HL-60/S4 treated with retinoic acid at 250 ng/mL for 4 days and 3 days (cell line): ENCODE measurements at regions not wholly inside any gene's neighbourhood (a gene's known extent, or its start where the extent isn't known, plus 50 kb on each side); places are given as distances from the start of the nearest gene placed in this dataset.

Source experiments
- in situ Hi-C: fragments of 300-500 bp; cut with MboI; formaldehyde crosslinking; loops from 2 replicates; pipeline ENCODE4 v1.7.0; 2022; ENCODE audit warnings: low sequenced_read_pairs

- in situ Hi-C loops: loop anchor here (10.0 kb wide), 1 partner anchor 418 kb away; no protein-coding TSS in a partner anchor
Observed at GRCh38 chr2:37832590-37833197, 92.4 kb upstream of the RMDN2 start.

DNA sequence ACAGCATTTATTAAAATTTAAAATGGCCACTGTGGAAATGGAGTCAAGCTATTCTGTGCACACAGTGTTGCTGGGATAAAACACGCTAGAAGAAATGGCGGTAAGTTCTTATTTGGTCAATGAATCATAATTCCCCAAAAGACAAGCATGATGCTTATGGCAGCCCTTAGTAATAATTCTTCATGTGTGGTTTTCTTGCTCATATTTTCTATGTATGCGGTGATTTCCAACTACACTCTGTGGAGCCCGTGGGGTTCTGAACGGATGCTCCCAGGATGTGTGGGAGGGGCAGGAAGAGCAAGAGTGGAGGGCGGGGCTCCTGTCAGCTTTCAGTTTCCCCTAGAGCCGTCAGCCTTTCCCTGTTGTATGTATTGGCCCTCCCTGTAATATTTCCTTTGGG is 91.7 kb upstream of the RMDN2 start:
- in situ Hi-C loops: loop anchor here (10.0 kb wide), 1 partner anchor 419 kb away; no protein-coding TSS in a partner anchor

DNA sequence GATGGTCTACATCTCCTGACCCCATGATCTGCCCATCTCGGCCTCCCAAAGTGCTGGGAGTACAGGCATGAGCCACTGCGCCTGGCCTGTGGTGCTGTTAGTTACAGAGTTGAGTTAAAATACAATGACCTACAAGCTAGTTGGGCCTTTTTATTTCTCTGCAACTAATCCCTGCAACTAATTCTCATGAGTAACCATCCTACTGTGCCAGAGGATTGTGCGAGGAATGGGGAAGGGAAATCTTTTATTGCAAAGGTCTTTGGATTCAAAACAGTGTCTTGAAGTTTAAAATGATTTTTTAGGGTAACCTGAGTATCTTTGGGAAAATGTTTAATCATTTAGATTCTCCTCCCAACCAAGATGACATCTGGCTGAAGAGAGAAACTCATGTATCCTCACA is 88.8 kb upstream of the RMDN2 start:
- in situ Hi-C loops: loop anchor here (10.0 kb wide), 1 partner anchor 421 kb away; no protein-coding TSS in a partner anchor

- in situ Hi-C loops: loop anchor here (10.0 kb wide), 1 partner anchor 422 kb away; no protein-coding TSS in a partner anchor
Observed at GRCh38 chr2:37836711-37837110, 88.4 kb upstream of the RMDN2 start.

DNA sequence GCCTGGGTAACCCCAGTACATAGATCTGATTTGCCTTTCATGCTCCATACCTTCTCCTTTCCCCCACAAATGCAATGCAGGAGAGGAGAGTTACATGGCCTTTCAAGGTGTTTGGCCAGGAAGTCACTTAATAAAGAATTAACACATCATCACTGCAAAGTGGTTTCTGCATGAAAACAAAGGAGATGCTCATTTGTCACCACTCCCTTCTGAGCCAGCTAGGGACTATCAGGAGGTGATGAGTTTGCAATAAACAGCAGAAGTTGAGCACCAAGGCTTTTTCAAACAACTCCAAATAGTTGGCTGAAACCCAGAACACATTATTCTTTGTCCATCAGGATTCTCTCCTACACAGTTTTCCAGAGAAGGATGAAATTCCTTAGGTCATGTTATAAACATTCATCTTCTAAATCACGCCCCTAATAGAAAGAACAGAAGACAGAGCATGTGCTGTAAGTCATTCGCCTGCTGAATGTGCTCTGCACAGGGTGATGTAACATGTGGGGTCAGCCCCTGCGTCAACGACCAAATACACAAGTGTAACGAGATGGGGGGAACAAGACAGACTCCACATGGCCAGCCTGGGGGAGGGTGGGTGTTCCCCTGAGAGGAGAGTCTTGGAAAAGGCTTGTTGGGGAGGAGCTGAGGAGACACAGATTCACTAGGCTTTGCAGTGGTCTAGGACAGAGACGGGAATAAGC is 87.3 kb upstream of the RMDN2 start:
- in situ Hi-C loops: loop anchor here (10.0 kb wide), 1 partner anchor 423 kb away; no protein-coding TSS in a partner anchor

GRCh38 chr2:37838541-37839167 is 86.4 kb upstream of the RMDN2 start:
- in situ Hi-C loops: loop anchor here (10.0 kb wide), 1 partner anchor 424 kb away; no protein-coding TSS in a partner anchor

DNA sequence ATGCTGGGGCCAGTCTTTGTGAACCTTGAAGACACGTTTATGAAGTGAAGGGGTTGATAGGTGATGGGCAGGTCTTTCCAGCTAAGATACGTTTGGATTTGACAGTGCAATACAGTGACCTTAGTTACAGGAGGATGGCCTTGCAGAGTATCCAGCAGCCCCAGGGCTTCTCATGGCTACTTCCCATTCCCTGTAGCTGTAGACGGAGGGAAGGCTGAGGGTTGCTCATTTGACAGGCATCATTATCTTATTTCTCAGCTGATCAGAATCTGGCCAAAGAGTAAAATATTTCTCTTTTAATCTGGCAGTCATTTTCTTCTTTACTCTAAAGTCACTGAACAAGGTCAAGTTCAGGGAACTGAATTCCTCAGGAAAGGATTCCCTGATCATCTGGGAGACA is 85.1 kb upstream of the RMDN2 start:
- in situ Hi-C loops: loop anchor here (10.0 kb wide), 1 partner anchor 425 kb away; no protein-coding TSS in a partner anchor

GRCh38 chr2:37842732-37843440 is 82.2 kb upstream of the RMDN2 start:
- in situ Hi-C loops: no loop called here

DNA sequence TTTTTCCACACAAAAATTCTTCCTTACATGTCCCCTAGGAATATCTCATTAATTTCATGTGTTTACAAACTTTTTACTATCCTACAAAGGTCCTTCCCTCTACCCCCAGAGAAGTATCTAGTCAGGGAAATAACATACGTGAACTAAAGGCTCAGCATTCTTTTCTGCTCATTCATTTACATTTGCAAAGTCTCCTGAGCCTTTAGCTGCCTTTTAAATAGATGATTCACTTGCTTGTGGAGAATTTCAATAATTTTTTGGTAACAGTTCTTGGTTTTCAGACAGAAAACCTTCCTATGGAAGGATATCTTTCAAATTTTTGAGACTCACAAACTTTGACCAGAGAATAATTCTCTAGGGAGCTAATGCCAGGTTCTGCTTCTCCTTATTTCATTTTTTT is 81.5 kb upstream of the RMDN2 start:
- in situ Hi-C loops: no loop called here

- in situ Hi-C loops: no loop called here
Observed at GRCh38 chr2:37846207-37846606, 78.9 kb upstream of the RMDN2 start.

- in situ Hi-C loops: no loop called here
Observed at GRCh38 chr2:37847792-37848191, 77.3 kb upstream of the RMDN2 start.

DNA sequence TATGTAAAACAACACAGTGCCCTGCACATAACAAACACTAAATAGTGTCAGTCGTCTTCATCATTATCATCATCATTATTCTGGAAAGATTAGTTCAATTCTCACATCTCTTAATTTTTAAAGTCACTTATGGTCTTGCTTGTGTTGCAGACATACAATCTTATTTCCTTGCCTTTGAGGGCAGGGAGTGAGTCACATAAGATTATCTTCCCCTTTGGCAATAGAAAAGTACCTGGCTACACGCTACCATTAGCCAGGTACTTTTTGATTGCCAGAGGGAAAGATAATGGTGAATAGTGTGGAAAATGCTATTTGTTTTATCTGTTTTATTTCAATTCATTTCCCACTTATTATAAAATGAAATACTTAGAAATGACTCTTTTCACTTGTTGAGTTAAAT is 76.6 kb upstream of the RMDN2 start:
- in situ Hi-C loops: no loop called here

DNA sequence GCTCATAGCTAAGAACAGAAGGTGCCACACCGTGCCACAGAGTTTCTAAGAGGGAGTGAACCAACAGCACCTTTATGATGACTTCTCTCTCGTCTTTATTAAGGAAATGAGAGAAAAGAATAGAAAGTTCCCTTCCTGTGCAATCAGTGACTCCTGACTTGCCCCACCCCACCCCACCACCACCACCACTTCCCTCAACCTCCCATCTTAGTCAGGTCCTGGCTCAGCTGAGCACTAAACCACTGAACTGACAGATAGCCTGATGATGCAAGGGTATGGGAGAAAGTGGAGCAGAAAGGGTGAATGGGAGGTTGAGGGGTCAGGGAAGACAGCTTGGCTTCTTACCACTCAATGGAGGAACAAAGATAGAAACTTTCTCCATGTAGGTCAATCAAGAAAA is 75.2 kb upstream of the RMDN2 start:
- in situ Hi-C loops: no loop called here

- in situ Hi-C loops: no loop called here
Observed at GRCh38 chr2:37851428-37851827, 73.7 kb upstream of the RMDN2 start.

GRCh38 chr2:37851828-37852584 is 73.1 kb upstream of the RMDN2 start:
- in situ Hi-C loops: no loop called here

GRCh38 chr2:37852585-37853014 is 72.5 kb upstream of the RMDN2 start:
- in situ Hi-C loops: no loop called here

DNA sequence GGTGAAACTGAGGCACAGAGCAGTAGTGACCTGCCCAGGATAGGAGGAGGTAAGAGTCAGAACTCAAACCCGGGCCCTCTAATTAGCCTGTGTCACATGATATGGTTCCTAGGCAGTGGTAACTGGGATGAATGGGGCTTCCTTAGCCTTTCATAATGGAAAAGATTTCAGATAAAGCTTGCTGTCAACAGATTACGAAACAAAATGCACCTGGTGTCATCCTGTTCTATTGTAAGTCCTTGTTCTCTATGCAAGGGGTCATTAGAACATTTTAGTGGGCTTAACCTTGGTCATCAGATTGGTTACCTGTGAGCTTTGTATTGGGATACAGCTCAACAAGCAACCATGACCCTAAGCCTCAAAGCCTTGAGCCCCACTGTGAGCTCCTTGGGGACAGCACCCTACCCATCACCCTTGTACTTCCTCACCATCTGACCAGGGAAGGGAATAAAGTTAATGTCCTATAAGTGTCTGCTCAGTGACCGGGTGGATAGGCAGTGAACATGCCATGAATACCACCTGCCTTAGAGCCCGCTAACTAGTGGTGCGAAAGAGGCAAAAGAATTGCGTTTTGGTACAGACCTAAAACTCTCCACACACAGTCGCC is 70.3 kb upstream of the RMDN2 start:
- in situ Hi-C loops: no loop called here

- in situ Hi-C loops: no loop called here
Observed at GRCh38 chr2:37855283-37856041, 69.6 kb upstream of the RMDN2 start.

DNA sequence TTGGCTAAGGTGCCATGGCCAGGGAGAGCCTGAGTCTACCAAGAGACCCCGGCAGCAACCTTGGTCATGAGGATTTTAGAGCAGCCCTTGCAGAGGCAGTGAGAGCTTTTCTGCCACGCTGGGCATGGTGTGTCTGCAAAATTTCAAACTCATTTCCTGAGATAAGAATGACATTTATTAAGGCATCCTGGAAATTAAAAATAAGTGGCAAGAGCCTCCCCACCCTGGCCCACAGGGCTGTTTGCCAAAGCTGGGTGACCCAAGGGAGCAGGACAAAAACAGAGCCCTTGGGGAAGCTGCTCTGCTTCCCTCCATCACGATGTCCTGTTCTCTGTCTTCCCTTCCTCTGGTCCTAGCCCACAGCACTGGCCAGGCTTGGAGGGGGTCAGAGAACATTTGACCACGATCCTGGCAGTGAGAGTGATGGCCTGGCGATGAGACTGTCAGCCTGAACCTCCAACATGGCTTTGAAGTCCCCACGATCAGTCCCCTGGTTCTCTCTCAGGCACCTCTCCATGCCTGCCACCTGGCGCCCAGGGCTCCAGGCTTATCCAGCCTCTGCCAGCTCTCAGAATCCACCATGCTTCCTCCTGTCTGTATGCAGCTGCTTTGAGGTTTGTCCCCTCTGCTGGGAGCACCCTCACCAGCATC is 68.9 kb upstream of the RMDN2 start:
- in situ Hi-C loops: no loop called here
